ENCODE measurements at regions not wholly inside any gene's neighbourhood (a gene's known extent, or its start where the extent isn't known, plus 50 kb on each side); places are given as distances from the start of the nearest gene placed in this dataset.

DNA sequence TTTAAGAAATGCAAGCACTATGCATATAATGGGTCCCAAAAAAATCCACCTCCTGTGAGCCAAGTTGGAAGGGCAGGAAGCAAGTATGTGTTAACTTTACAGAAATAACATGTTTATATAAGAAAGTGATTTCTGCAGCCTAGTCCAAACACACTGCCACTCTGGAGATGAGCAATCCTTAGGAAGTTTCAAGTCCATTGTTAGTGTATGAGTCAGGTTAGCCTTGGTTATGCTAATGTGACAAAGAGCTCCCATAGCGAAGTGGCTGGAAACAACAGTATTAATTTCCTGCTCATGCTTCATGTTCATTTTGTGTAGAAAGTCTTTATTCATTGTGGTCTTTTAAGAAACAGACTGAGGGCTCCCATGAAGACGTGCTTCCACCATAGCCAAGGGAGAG, 121.4 kb downstream of the TBXT start:
- DNase-seq = no peak

DNA sequence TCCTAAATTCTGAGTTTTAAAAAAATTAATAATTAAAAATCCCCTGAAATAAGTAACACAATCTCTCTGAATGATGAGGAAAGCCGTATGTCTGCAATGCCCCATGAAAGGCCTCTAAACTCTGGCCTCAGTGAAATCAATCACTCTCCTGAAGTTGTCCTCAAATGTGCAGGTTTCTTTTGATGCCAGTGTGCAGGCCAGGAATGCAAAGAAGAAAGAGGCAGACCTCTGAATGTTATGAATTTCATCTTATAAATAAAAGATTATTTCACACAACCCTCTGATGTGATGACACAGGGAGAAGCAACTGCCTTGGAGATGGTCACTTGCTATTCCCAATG, 121.8 kb downstream of the TBXT start:
- no peak for DNase-seq

DNA sequence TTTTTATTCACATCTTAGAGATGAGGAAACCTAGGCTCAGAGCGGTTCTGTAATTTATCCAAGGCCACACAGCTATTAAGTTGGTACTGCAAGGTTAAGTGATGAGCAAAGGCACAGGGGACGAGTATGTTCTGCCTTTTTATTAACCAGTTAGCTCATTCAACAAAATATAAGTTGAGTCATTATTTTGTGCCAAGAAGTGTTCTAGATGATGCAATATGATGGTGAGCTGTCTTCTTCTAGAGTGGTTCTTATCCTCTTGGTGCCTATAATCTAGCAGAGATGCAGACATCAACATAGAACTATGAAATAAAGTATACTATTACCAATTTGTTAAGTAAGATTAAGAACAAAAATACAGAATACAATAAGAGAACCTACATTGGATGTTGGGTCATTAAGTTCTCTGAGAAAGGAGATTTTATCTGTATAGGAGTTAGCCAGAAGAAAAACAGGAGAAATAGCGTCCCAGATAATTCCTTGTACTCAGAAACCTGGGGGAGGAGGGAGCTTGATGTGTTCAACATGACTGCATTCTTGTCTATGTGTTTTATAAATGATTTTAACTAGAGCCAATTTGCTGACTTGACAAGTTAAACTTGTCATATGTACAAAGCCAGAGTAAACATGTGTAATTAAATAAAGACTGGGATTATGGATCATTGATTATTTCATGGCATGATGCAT, 122.3 kb downstream of the TBXT start:
- DNase-seq = no peak

DNA sequence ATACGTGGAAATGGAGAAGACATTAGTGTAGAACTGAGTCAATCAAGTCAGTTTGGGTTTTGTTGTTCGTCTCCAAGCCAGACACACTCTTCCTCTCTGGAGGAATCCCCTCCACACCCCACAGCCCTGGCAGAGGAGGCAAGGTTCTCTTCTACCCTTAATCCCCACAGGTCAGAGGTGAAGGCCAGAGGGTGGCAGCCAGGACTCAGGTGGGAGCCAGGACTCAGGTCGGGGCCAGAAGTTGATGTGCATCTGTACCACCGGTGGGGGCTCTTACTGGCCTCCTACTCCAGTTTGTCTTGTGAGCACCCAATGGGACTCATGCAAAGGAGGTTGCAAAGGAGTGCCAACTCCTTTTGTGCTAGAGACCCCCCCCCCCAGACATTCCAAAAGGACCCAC, 126.4 kb downstream of the TBXT start:
- no peak for DNase-seq

DNA sequence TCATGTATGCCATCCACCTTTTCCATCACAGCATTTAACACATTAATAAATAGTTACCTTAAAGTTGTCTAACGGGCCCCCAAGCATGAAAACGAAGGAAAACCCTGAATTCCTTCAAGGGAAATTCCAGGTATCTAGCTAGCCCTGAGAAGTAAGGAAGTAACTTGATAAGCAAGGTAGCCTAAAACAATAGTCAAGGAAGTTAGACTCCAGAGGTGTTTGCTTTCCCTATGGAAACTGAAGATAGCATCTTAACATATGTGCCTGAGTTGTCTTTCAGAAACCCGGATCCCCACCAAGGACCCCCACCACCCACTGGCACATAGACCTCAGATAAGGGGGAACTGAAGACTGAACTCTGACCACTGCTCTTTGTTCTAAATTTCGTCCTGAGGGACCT, 127.4 kb downstream of the TBXT start:
- DNase-seq = no peak

DNA sequence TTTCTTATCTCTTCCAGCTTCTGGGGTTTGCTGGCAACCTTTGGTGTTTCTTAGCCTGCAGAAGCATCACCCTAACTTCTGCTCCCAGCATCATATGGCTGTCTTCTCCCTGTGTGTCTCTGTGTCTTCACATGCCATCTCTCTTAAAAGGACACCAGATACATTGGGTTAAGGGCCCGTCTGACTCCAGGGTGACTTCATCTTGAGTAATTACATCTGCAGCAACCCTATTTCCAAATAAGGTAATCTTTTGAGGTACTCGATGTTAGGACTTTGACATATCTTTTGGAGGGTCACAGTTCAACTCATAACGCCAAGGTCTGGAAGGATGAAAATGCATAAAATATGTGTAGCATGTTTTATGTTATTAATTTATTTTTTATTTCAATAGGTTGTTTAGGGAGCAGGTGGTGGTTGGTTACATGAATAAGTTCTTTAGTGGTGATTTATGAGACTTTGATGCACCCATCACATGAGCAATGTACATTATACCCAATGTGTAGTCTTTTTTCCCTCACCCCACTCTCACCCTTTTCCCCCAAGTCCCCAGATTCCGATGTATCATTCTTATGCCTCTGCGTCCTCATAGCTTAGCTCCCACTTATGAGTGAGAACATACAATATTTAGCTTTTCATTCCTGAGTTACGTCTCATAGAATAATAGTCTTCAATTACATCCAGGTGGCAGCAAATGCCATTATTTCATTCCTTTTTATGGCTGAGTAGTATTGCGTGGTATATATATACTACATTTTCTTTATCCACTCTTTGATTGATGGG, 131.1 kb downstream of the TBXT start:
- DNase-seq = no peak

DNA sequence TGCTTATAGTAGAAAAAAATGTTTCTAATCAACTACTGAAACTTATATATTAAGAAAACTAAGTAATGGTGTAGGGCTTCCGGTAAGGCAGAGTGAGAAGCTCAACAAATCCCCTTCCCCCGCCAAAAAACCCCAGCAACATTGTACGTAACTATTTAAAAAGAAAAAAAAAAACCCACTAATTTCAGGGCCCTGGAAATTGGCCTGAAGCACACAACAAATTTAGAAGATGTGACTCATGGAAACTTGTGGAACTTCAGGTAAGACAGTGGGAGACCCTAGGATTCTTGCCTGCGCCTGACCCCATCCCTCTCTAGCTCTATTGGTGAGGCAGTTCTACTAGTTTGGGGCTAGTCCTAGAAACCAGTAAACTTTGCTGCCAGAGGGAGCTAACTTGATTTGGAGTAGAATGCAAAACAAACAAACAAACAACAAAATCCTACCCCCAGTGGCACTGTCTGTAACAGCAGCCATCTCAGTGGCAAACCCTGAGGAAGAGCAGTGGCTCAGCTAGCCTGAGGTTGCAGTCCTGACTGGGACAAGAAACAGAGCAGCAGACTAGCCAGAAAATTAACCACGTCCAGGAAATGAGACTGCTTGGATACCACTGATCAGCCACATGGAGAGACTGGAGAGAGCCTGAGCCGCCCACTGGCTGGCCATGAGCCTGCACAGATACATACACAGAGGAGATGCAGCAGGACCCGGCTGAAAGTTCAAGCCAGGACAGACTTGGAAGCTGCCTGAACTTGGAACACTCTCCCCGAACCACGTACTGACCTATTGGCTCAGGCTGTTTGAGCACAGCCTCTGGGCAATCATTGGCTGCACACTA, 135.1 kb downstream of the TBXT start:
- peak; percentile 35 for DNase-seq

DNA sequence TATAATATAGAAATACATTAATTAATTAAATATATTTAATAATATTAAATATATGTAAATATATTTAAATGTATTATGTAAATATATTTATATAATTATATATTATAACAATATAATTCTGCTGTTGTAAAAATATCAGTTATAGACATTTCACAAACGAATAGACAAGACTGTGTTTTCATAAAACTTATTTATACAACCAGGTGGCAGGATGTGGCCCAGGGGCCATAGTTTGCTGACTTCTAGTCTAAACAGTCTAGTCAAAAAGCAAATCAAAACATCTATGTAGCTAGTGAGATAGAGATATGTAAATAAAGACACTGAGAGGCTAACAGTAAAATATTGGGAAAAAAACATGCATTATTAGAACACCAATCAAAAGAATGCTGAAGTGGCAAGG, 136.4 kb downstream of the TBXT start:
- no peak for DNase-seq

DNA sequence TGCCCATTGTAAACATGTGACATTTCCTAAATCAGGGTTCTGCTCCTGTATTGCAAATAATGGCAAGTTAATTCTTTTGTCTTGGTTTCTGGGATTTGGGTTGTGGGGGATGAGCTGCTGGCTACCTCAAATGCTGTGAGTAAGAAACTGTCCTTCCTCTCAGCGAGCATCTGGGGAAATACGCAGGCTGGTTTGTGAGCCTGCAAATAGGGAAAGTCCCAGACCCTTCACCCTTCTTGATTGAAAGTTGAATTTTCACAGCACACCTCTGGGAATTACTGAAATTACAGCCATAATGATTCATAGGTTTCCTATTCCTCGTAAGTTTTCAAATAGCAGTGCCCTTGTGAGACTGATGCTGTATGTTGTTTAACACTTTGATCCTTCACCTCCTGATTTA, 138.1 kb downstream of the TBXT start:
- DNase-seq = no peak

DNA sequence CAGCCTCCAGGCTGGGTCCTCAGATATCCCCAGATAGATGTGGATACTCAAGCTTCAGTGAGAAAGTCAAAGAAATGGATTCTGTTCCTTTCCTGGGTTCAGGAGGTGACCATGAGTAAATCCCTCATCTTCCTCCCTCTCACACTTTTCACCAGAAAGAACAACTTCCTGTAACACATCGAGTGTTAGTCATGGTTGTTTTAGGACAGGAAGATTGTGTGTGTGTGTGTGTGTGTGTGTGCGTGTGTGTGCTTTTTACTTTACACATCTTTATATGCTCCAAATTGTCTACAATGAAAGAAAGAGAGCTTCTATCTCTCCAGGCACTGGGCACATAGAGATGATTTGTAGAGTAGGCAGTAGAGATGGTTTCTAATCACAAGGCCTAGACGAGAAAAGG, 139.9 kb downstream of the TBXT start:
- no peak for DNase-seq

DNA sequence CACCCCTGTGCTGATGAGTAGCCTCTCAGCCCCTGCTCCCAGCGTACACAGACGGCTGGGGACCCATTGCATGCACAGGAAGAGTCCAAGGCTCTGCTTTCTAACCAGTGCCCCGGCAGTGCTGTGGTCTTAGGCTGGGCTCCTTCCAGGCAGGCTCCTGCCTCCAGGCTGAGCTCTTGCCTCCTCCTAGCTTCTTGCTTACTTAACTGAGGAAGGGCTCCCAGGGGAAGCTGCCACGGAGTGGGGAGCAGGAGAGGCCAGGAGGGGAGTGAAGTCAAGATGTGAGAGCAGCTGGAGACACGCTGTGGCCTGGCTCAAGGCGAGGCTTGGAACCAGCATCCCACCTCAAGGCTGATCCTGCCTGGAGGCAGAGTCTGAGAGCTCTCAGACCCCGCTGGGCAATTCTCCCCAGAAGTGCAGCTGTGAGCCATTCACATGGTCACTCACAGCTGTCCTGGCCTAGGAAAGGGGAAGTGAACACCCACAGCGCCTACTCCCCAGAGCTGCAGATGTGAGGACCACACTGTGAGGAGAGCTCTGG, 141.0 kb downstream of the TBXT start:
- DNase-seq = no peak

DNA sequence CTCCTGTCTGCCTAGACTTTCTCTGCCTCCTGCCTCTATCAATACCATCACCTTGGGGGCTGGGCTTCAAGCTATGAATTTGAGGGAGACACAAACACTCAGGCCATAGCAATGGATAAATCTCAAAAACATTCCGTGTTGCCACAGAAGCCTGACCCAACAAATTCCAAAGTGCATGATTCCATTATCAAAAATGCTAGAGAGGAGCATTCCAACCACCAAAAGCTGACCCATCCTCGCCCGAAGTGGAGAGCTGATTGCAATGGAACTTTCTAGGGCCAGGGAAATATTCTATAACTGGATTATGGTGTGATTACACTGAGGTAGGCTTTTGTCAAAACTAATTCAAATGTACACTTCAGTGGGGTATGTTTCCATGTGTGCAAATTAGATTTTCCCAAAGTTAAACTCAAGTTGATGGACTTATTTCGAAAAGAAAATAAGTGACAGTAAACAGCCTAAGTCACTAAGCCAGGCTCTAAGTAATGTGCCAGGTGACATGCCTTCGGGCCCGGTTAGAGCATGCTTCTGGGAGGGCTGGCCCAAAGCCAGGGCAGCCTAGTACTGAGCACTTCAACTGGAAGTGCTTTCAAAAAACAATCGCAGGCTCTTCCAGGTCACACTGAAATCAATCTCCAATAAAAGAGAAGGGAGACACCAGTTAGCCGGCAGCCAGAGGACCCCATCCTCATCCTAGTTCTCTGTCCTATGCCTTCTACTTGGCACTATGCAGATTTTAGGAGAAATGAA, 142.3 kb downstream of the TBXT start:
- no peak for DNase-seq

DNA sequence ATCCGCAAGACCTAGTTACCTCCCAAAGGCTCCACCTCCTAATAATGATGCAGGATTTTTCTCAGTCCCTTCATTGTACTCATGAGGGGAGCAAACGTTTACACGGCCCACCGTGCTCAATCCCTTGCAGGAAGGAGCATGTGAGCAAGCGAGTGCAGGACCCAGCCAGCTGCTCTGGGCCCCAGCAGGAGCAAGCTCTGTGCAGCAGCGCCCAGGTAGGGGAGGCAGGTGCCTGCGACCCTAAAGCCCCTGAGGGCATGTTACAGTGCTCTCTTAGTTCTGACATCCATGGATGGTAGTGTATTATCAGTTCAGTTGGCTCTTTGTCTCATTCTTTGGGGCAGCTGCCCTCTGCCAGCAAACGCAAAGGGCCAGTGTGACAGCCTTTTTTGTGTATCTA, 143.4 kb downstream of the TBXT start:
- DNase-seq = no peak

DNA sequence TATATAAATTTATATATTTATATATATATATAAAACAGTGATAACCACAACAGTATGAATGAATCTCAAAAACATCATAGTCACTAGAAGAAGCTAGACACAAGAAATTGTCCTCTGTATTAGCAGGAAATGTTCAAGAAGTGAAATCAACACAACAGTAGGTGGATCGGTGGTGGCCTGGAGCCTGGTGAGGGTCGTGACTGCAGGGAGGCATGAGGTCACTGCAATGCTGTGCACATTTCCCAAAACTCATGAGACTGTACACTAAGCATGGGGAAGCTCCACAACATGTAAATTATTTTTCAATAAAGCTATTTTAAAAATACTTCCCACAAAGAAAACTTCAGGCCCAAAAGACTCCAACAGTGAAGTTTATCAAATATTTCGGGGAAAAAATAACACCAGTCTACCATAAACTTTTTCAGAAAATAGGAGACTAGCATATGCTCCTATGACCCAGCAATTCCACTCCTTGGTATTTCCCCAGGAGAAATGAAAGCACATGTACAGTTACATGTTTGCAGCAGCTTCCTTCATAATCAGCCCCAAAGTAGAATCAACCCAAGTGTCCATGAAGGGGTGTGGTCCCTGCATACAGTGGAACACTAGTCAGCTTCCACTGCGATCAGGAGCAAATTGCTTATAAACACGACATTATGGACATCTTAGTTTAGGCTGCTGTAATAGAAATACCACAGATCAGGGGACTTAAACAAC, 144.2 kb downstream of the TBXT start:
- DNase-seq = no peak

DNA sequence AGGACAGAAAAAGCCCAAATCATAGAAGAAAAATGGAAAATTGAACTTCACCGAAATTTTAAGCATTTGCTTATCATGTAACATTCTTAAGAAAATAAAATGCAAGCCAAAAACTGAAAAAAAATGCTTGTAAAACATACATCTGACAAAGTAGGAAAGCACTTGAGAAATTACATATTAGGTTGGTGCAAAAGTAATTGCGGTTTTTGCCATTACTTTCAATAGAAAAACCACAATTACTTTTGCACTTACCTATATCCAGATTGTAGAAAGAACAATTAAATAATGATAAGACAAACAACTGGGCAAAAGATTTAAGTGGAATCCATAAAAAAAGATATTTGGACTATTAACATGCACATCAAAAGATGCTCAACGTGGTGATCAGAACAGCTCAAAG, 146.2 kb downstream of the TBXT start:
- DNase-seq = no peak

DNA sequence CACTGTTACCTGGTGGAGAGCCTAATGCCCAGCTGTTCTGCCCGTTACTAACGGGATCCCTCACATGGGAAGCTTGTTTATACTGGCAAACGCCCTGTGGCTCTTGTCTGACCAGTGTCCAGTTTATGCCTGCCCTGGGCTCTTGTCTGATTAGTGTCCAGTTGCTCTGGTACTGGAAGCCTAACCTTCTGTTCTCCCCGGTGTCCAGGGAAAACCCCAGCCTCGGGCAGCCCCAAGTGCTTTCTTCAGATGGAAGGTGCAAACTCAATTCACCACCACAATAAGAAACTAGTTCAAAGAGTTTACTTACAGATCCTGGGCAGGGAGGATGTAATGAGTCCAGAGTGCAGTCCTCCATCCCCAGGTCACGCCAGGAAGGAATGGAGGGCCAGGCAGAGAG, 148.4 kb downstream of the TBXT start:
- no peak for DNase-seq

DNA sequence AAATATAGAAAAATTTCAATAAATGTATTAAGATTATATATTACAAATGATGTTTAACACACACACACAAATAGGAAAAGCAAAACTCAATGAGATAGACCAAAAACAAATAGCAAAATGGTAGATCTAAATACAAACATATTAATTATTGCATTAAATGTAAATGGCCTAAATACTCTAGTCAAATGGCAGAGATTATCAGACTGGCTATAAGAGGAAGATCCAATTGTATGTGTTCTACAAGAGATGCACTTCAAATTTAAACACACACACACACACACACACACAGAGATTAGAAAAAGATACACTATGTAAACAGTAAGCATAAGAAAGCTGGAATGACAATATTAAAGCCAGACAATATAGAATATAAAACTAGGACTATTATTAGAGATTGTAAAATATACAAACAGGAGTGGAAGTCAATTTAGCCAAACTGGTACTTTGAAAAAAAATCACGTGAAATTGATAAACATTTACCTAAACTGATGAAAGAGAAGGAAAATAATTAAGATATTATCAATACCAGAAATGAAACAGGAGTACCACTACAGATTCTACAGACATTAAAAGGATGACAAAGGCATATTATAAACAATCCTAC, 150.5 kb downstream of the TBXT start:
- DNase-seq = no peak

DNA sequence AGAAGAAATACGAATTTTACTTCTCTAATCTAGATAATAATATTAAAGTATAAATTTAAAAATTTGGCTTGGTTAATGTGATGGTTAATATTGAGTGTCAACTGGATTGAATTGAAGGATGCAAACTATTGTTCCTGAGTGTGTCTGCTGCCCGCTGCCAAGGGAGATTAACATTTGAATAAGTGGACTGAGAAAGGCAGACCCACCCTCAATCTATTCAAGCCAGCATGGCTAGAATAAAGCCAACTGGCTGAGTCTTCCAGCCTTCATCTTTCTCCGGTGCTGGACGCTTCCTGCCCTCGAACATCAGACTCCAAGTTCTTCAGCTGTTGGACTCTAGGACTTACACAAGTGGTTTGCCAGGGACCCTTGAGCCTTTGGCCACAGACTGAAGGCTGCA, 152.7 kb downstream of the TBXT start:
- DNase-seq = no peak

DNA sequence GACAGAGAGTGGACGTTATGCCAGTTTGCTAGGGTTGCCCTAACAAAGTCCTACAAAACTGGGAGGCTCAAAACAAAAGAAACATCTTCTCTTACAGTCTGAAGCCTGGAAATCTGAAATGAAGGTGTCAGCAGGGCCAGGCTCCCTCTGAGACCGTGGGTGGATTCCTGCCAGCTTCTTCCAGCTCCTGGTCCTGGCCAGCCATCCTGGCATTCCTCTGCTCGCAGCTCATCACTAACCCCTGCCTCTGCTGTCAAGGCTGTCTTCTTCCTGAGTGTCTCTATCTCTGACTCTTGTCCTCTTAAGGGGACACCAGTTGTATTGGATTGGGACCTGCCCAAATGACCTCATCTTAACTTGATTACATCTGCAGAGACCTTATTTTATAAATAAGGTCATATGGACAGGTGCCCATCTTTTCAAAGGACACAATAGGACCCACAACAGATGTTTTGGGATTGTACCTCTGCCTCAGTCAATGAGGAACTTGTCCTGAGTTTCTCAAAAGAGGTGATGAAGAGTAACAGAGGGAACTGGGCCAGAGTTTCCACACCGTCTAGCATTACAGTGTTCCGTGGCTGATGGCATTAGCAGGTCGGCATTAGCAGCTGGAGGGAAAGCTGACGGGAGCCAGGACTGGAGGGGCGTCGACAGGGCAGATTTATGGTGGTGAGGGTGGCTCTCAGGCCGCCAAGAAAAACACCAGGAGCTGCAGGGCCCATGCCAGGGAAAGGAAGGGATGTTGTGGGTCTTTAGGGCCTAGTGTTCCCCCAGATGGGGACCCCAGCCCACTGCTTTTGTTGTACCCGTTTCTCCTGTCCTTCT, 157.3 kb downstream of the TBXT start:
- DNase-seq = peak; percentile 74

DNA sequence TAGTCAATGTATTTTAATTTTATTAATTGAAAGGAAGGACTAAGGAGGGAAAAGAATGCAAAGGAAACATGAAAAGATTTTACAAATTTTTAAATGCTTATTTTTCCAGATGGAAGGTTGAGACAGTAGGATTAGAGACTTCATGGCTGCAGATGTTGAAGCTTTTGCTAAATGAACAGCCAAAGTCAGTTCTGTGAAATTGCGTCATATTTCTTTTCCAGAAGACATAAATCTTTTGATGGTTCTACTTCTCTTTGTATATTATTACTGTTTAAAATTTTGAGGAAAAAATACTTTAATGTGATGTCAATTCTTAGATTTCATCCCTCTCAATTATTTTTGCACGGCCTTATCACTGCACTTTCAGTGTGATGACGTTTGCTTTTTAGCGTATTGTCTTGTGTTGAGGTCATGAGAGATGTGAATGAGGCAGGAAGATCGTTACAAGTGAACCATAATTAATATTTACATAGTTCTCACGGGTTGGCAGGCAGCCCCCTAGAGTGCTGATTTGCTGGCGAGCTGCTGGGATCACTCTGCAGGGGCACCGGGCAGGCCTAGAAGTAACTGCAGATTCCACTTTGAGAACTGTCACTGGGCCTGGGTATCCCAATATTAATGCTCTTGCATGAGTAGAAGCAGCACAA, 158.1 kb downstream of the TBXT start:
- no peak for DNase-seq
